Gastroesophageal sphincter (tissue), 4 donors: ENCODE measurements at regions not wholly inside any gene's neighbourhood (a gene's known extent, or its start where the extent isn't known, plus 50 kb on each side); places are given as distances from the start of the nearest gene placed in this dataset.

Experiments
- ATAC-seq: fragments of 150-250 bp; one replicate; pipeline ENCODE4 v1.9.1; 2016; ENCODE audit warnings: mild to moderate bottlenecking, moderate library complexity
- H3K27ac ChIP-seq, 4 donors: fragments of 200-600 bp; sonication (generic) in 3 of 4; 1 replicate in 3 of 4; 2 replicates in 1 of 4; pipeline ENCODE4 v1.5.1; 2016 to 2019
- H3K27me3 ChIP-seq: fragments of 200-600 bp; sonication (generic); one replicate; pipeline ENCODE4 v1.5.1; 2019
- H3K36me3 ChIP-seq, 2 donors: fragments of 200-600 bp; sonication (generic); one replicate each; pipeline ENCODE4 v1.5.1; 2019; ENCODE audit warnings: control low read depth in 1 of 2
- H3K4me1 ChIP-seq, 3 donors: fragments of 200-600 bp; sonication (generic); 1 replicate in 2 of 3; 2 replicates in 1 of 3; pipeline ENCODE4 v1.5.1; 2016 to 2019; ENCODE audit warnings: control low read depth in 2 of 3
- H3K4me3 ChIP-seq, 2 donors: fragments of 200-600 bp; sonication (generic); one replicate each; pipeline ENCODE4 v1.5.1; 2019; ENCODE audit warnings: mild to moderate bottlenecking in 1 of 2, moderate library complexity in 1 of 2
- H3K9me3 ChIP-seq, 3 donors: fragments of 200-600 bp; sonication (generic); one replicate each; pipeline ENCODE4 v1.5.1; 2017 to 2019; ENCODE audit warnings: control low read depth in 2 of 3
- EP300 ChIP-seq: sonication (generic); formaldehyde crosslinking; IDR thresholded peaks from one replicate; pipeline ENCODE4 v1.6.1; 2017; ENCODE audit warnings: antibody characterized with exemption, mild to moderate bottlenecking
- POLR2A ChIP-seq, 2 donors: fragments of 450-650 bp; IDR thresholded peaks; one replicate each; pipeline ENCODE4 v1.6.1; 2017; ENCODE audit warnings: antibody characterized with exemption in 2 of 2, mild to moderate bottlenecking in 2 of 2, moderate library complexity in 1 of 2
- POLR2AphosphoS5 ChIP-seq: sonication (generic); formaldehyde crosslinking; IDR thresholded peaks from one replicate; pipeline ENCODE4 v1.6.1; 2017; ENCODE audit warnings: antibody characterized with exemption
- WGBS, 2 donors: methylation state at CpG; one replicate each; pipeline ENCODE4 v1.1.5; 2018; ENCODE audit warnings: low coverage in 1 of 2; 5-methylcytosine and 5-hydroxymethylcytosine counted together
- TF ChIP-seq, protein P1 (sequence below), 4 experiments: fragments of 200-600 bp in 2 of 4; fragments of 450-650 bp in 2 of 4; sonication (generic) in 1 of 4; IDR thresholded peaks; one replicate each; pipeline ENCODE4 v1.5.1; 2017 to 2019; ENCODE audit warnings: antibody characterized with exemption in 4 of 4, mild to moderate bottlenecking in 2 of 4, moderate library complexity in 2 of 4

DNA sequence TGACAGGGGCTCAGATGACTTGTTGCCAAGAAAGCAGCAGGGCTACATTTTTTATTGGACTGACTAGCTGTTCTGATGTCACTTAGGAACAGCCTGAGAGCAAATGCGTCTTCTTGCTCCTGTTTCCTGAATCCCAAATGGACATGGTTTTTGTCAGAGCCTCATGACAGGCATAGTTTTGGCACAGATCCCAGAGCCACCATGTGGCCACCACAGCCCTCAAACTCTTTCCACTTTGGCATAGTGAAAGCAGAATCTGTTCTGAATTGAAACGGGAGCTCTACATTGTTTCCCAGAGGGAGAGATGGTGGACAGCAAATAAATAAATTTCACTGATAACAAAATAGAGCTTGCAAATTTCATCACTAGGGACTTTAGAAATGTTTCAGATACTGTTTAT, 222.2 kb downstream of the C11orf87 start:
- Histone ChIP-seq H3K4me3 (no peak overlapping the region), H3K4me1 (peaks cover 0 to 5% (median 0%) of the 10 kb centered on the region in 3 donors), H3K27ac (no peak overlapping the region), H3K9me3 (no peaks in the 10 kb centered on the region), H3K27me3 (no peaks in the 10 kb centered on the region), H3K36me3 (no peaks in the 10 kb centered on the region)
- no peak for ATAC-seq
- no peak for TF ChIP-seq EP300
- peak; percentile 61 for TF ChIP-seq POLR2AphosphoS5
- 13 to 40% methylated on average over 1 to 2 of the region's 2 CpGs for WGBS, 2 donors

DNA sequence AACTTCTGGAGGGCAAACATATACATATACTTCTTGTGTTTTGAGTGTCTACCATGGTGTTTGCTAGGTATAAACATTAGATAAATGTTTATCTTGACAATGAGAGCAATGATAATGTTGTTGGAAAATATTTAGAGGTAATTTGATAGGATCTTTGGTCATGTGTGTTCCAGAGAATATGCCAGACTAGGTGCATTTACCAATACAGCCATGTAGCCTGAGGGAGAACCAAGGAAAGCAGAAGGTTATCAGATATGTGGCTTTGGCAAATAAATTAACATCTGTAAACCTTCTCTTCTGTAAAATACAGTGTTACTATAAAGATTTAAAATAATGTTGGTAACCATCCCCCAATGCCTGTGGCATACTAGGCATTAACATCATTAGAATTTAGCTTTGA, 226.8 kb downstream of the C11orf87 start:
- peaks cover 0 to 4% (median 0%) of the 10 kb centered on the region in 3 donors for H3K4me1 ChIP-seq
- H3K4me3 ChIP-seq = no peak overlapping the region

DNA sequence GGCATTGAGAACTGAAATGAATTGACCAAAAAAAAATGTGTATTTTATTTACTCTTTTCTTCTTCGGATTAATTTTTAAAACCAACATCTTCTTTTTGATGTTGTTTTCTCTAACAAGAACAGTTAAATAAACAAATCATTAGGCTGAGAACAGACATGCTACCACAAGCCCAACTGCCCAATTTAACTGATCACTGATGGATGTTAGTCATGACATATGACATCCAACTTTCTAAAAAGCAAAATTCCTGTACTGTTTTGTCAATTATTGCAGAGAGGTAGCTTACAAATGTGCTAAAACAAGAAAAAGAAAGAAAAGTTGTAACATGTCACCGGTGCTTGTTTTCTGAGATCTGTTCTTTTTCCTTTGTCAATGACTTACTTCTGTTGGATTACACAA, 232.1 kb downstream of the C11orf87 start:
- 60 to 70% methylated on average over 2 of the region's 2 CpGs for WGBS, 2 donors
- ATAC-seq = no peak
- H3K27me3 ChIP-seq = no peaks in the 10 kb centered on the region

More for the DNA sequence above, 226.8 kb downstream of the C11orf87 start:
- Histone ChIP-seq H3K36me3 (no peaks in the 10 kb centered on the region), H3K9me3 (no peaks in the 10 kb centered on the region), H3K27ac (no peak overlapping the region), H3K27me3 (no peaks in the 10 kb centered on the region)
- TF ChIP-seq, protein P1, sequence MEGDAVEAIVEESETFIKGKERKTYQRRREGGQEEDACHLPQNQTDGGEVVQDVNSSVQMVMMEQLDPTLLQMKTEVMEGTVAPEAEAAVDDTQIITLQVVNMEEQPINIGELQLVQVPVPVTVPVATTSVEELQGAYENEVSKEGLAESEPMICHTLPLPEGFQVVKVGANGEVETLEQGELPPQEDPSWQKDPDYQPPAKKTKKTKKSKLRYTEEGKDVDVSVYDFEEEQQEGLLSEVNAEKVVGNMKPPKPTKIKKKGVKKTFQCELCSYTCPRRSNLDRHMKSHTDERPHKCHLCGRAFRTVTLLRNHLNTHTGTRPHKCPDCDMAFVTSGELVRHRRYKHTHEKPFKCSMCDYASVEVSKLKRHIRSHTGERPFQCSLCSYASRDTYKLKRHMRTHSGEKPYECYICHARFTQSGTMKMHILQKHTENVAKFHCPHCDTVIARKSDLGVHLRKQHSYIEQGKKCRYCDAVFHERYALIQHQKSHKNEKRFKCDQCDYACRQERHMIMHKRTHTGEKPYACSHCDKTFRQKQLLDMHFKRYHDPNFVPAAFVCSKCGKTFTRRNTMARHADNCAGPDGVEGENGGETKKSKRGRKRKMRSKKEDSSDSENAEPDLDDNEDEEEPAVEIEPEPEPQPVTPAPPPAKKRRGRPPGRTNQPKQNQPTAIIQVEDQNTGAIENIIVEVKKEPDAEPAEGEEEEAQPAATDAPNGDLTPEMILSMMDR (IDR thresholded peaks at IDR 0.05) = no peak
- TF ChIP-seq POLR2A (IDR thresholded peaks at IDR 0.05) = no peak
- no peak for TF ChIP-seq EP300
- TF ChIP-seq POLR2AphosphoS5 = no peak
- ATAC-seq = no peak

DNA sequence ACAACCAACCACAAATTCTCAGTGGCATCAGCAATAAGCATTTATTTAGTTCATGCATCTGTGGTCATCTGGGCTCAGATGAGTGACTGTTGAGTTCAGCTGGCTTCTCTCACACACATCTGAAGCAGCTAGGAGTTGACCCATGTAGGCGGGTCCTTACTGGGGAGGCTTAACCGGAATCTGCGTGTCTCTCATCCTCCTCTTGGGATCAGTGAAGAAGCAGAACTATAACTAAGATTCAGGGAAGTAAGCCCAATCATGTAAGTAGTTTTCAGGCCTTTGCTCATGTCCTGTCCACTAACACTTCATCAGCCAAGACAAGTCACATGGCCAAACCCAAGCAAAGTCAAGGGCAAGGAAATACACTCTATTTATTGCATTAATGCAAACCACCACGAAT, 236.2 kb downstream of the C11orf87 start:
- Histone ChIP-seq H3K9me3 (no peaks in the 10 kb centered on the region), H3K4me3 (no peak overlapping the region), H3K36me3 (no peaks in the 10 kb centered on the region), H3K27me3 (no peaks in the 10 kb centered on the region), H3K27ac (no peak overlapping the region), H3K4me1 (no peaks in the 10 kb centered on the region)
- 38 to 79% methylated on average over 1 to 4 of the region's 4 CpGs for WGBS, 2 donors
- ATAC-seq = no peak
- no peak for TF ChIP-seq POLR2A (IDR thresholded peaks at IDR 0.05)
- TF ChIP-seq EP300 = no peak
- no peak for TF ChIP-seq POLR2AphosphoS5
- TF ChIP-seq, protein P1 (IDR thresholded peaks at IDR 0.05) = no peak

More for the DNA sequence above, 232.1 kb downstream of the C11orf87 start:
- H3K27ac ChIP-seq = no peak overlapping the region
- TF ChIP-seq EP300 = no peak
- TF ChIP-seq POLR2A (IDR thresholded peaks at IDR 0.05) = no peak
- TF ChIP-seq, protein P1 (IDR thresholded peaks at IDR 0.05) = no peak
- no peak for TF ChIP-seq POLR2AphosphoS5
- H3K4me3 ChIP-seq = no peak overlapping the region
- H3K4me1 ChIP-seq = no peaks in the 10 kb centered on the region
- no peaks in the 10 kb centered on the region for H3K36me3 ChIP-seq
- H3K9me3 ChIP-seq = no peaks in the 10 kb centered on the region

DNA sequence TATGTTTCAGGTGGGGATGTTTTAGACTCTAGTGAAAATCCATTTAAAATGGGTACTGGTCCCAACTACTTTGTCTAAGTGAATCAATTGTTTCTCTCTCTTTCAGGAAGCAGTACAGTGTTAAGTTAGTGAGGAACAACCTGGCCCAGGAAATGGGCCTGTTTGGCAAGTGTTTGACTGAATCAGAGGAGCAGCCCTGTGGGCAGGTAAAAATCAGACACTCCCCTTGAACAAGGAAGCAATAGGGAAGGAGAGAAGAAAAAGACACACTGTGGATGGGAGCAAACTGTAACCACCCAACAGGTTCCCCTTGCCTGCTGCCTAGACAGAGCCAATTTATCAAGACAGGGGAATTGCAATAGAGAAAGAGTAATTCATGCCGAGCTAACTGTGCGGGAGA, 245.7 kb downstream of the C11orf87 start:
- no peak for TF ChIP-seq POLR2A (IDR thresholded peaks at IDR 0.05)
- TF ChIP-seq POLR2AphosphoS5 = no peak
- no peak for TF ChIP-seq EP300
- TF ChIP-seq, protein P1 (IDR thresholded peaks at IDR 0.05) = no peak
- Histone ChIP-seq H3K27me3 (no peaks in the 10 kb centered on the region), H3K27ac (no peak overlapping the region), H3K4me3 (no peak overlapping the region), H3K9me3 (peaks cover 0 to 16% (median 0%) of the 10 kb centered on the region in 3 donors), H3K36me3 (no peaks in the 10 kb centered on the region), H3K4me1 (no peaks in the 10 kb centered on the region)
- WGBS, 2 donors = 92 to 100% methylated on average over 2 of the region's 2 CpGs
- ATAC-seq = no peak
